GM19351 (cell line): ENCODE measurements at regions not wholly inside any gene's neighbourhood (a gene's known extent, or its start where the extent isn't known, plus 50 kb on each side); places are given as distances from the start of the nearest gene placed in this dataset.

Experiments used
- ATAC-seq: cut with Tn5 transposase; IDR thresholded peaks from one replicate; pipeline ENCODE4 v1.9.1; 2021; ENCODE audit warnings: mild to moderate bottlenecking, moderate library complexity; ENCODE audit not compliant: unreplicated experiment

DNA sequence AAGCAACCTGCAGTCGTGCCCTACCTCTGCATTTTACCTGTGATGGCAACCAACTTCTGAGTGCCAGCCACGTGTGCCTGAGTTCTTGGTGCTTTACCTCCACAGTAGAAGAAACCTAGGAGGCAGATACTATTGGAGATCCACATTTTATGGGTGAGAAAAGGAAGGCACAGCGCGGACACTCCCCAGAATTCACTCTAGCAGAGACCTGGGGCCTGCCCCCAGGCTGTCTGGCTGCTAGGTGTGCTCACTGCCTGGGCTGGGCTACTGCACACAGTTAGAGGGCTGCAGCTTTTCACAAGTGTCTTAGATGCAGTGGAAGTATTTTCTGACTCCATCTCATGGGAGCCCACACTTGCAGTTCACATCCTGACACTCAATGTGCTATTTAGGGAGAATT lies 598.8 kb upstream of the ADAMTS16 start:
- no peak for ATAC-seq

DNA sequence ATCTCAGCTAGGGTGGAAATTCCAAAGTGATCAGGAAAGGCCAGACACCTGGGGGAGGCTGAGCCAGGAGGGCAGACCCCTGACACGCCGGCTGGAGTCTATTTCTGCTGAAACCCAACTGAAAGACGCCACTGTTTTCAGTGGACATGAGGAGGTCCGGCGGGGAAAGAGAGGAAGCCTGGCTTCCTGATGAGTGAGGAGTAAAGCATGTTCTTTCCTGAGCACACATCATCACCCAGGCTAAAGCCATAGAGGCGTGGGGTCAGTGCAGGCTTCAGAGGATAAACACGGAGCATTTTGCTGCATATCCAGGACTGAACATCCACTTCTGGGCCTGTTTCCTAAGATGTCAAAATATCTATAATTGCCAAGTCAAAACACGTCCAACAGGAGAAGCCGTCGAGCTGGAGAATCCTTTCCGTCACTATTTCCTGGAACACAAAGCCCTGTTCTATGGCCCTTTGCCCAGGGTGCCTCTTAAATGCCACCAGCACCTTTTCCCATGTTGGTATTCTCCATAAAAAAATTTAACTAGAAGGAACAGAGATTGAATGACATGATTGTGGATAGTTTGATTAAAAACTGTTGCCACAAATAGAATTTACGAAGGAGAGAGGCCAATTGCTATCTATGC lies 597.9 kb upstream of the ADAMTS16 start:
- no peak for ATAC-seq

DNA sequence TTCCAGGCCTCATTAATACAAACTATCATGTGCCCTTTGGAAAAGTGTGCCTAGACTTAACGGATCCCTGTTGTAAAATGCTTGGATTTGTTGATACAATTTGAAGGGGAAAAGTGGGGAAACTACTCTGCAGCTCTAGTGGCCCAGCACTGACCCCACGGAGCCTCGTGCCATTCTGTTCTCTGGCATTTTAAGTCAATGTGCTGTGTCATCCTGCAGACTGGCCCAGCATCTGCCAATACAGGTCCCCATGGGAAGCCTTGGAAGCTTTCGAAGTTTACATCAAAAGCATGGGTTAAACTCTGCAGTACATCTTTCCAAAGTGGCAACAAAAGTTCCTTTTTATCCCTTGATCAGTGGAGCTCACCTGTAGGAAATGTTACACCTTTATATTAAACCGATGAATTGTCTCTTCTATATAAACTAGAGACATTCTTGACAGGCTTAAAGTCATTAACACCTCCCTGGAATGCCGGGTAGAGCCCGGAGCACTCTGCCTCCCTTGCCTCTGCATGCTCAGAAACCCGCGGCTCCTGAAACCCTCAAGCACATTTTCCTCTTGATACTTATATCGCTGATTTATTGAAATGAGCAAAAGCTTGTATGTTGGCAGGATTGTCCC lies 596.0 kb upstream of the ADAMTS16 start:
- ATAC-seq, result no peak

DNA sequence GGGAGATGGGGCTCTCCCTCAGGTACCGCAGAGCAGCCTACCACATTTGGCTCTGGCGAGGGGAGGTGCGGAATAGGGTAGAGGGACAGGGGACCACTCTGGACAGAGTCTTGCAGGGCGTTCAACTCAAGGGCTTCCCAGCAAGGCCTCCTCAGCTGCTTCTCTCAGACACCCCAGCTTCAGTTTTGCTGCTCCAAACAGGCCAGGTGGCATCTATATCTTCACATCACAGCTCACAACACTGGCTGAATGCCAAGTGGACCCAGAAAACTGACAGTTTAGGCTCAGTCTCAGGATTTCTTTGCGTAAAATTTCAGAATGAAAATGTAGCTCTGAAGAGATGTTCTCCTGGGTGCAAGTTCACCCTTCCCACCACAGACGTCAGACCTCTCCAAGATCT lies 592.6 kb upstream of the ADAMTS16 start:
- no peak for ATAC-seq

DNA sequence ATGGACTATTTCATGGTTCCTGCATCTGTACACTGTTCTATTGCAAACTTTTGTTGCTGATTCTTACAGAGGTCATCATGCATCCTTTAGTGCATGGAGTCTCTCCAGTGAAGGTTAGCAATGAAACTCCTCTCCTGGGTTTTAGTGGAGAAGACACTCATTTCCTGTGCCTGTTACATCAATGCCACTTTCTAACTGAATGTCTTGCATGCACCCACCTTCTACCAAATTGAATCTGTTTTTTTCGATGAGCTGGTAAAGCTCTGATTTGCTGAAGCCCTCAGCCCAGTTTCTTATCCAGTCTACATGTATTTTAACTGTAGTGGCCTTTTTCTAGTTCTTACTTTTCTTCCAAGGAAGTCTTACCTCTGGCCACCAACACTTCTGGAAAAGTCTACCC lies 591.8 kb upstream of the ADAMTS16 start:
- no peak for ATAC-seq

DNA sequence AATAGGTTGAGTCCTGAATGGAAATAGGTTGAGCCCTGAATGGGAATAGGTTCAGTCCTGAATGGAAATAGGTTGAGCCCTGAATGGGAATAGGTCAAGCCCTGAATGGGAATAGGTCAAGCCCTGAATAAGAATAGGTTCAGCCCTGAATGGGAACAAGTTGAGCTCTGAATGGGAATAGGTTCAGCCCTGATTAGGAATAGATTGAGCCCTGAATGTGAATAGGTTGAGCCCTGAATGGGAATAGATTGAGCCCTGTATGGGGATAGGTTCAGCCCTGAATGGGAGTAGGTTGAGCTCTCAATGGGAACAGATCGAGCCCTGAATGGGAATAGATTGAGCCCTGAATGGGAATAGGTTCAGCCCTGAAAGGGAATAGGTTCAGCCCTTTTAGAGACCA lies 590.8 kb upstream of the ADAMTS16 start:
- ATAC-seq, result no peak

DNA sequence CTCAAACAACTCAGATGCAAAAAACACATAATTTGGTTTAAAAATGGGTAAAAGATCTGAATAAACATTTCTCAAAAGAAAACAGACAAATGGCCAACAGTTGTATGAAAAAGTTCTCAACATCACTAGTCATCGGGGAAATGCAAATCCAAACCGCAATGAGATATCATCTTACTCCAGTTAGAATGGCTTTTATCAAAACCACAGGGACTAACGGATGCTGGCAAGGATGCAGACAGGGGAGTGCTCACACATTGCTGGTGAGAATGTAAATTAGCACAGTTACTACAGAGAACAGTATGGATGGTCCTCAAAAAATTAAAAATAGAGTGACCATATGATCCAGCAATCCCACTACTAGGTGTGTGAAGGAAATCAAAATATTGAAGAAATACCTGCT lies 589.1 kb upstream of the ADAMTS16 start:
- ATAC-seq, result no peak

DNA sequence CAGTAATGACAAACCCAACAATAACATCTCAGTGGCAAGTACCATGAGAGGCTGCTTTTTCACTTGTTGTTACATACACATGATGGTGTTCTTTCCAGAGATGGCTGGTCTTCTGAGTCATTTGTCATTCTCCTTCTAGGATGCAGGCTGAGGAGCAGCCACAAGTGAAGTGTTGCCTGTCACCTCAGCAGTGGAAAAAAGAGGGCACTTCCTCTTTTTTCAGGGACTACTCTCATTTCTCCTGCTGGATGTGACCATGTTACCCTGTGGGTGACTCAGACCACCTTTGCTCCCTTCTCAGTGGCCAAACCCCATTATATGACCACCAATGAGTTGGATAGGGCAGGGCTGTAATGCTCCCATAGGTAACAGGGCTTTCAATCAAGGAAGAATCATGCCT lies 587.0 kb upstream of the ADAMTS16 start:
- no peak for ATAC-seq

DNA sequence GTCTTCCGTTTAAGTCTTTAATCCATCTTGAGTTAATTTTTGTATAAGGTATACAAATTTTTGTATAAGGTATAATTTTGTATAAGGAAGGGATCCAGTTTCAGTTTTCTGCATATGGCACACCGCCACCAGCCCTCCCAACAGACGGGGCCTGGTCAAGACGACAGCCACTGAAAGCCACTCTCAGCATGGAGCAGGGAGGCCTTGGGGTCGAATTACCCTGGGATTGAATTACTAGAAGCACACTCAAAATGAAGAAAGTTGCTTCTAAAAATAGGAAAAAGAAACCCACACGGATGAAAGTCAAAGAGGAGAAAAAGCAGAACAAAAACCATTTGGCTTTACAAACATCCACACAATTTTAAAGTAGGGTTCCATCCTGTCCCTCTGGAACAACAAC lies 586.2 kb upstream of the ADAMTS16 start:
- no peak for ATAC-seq

DNA sequence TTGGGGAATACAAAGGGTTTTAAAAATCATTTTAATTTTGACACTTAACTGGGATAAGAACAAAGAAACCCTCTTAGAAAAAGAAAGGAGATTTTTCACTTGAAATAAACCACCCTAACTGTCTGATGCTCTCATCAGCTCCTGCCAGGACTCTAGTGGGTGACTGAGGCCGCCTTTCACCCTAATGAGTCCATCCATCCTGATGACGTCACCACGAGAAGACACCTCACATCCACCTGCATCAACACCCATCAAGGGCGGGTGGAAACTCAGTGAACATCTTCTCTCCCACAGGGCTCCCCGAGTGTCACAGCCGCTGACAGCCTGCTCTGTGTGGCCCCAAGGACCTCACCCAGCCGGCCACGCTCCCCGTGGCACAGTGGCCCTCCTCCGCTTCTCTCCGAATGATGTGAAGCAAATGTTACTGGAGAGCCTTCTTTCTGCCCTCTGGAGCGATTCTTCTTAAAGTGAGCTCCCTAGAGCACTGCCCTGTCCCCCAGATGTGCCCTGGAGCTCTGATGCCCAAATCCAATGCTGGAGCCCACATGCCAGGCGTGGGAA lies 584.3 kb upstream of the ADAMTS16 start:
- no peak for ATAC-seq

DNA sequence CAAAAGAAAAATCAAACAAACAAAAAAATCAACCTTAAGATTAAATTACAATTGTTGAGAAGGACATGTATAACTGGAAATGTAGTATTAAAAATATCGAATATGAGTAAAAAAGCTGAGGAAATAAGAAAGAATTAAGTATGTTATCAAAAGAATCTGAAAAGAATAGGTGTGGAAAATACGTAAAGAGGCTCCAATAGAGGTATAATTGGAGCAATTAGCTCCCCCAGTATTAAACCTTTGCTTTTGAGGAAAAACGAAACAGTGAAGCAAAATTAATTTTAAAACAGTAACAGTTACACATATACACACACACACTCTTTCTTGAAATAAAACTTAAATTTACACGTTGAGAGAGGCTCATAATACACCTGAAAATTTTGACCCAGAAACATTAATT lies 578.7 kb upstream of the ADAMTS16 start:
- no peak for ATAC-seq

DNA sequence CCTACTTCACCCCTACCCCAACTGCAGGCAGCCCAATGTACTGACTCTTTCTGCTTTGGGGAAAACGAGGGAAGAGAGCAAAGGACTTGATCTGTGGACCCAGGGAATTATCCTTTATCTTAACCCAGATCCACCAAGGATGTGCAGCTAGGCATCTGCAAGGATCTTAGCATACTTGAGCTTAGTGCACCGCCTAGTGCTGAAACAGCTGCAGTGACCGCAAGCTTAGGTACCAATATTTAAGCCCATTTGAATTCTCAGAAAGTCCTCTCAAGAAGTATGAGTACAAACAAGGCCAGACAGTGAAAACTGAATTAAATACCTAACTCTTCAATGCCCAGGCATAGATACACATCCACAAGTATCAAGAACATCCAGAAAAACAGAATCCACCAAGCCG lies 576.7 kb upstream of the ADAMTS16 start:
- ATAC-seq, result no peak

DNA sequence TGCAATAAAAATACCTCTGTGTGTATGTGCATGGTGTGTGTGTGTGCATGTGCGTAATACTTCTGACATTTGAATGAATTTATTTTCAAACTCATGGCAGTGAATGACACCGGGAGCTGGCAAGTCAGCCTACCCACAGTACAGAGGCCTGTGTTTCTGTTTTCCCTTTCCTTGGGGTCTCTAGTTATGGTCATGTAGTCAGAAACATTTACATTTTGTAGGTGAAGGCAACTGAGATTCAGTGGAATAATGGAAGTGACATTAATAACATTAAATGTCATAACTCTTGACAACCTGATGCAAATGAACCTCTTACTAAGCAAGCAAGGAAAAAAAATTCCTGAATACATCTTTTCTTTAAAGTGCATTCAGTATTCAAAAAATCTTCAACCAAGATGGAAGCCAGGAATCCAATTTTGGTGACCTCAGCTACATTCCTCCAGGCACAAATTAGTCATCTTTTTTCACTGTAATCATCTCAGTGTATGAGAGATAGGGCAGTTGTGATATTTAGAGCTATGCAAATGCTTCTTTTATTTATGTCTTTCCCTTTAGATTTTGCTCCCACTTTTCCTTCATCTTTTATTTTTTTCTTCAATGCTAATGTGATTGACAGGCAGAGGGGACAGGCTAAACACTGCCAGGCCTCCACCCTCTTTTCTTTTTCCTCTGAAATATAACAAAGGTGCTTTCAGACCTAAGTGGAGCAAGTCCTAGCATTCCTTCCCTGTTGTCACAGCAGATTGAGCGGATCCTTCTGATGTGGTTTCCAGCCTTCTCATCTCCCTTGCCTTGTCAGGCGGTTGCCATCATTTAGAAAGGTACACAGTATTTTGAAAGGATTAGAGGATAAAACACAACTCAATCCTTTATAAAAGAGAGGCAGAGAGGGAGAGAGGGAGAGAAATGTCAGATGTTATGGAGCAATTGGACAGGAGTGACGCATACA lies 569.8 kb upstream of the ADAMTS16 start:
- no peak for ATAC-seq

DNA sequence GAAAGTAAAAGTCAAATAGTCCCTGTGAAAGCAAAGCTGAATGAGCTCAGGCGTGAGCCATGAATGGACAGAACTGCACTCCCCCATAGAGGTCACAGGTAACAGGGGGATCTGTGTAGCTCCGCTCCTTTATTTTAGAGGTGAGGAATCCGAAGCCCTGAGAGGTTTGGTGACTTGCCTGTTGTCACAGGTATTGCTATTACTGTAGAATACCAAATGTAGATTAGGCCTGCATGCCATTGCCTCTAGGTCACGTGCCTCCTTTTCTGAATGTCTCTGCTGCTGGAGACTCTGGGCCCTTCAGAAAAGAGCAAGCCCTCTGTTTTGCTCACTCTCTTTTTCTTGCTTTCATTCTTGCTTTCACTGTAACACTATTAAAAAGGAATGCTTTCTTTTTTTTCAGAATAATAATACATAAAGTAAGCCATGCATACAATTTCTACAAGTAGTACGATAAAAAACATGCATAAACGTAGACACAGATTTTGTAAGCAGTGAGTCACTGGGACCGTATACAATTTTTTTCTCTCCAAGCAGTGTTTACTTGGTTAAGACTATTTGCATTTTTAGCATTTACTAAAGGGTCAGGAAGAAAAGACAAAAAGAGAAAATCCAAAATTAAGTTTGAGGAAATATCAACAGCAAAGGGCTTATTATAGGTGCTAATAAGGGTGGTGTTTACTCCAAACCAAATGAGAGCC lies 568.7 kb upstream of the ADAMTS16 start:
- no peak for ATAC-seq

DNA sequence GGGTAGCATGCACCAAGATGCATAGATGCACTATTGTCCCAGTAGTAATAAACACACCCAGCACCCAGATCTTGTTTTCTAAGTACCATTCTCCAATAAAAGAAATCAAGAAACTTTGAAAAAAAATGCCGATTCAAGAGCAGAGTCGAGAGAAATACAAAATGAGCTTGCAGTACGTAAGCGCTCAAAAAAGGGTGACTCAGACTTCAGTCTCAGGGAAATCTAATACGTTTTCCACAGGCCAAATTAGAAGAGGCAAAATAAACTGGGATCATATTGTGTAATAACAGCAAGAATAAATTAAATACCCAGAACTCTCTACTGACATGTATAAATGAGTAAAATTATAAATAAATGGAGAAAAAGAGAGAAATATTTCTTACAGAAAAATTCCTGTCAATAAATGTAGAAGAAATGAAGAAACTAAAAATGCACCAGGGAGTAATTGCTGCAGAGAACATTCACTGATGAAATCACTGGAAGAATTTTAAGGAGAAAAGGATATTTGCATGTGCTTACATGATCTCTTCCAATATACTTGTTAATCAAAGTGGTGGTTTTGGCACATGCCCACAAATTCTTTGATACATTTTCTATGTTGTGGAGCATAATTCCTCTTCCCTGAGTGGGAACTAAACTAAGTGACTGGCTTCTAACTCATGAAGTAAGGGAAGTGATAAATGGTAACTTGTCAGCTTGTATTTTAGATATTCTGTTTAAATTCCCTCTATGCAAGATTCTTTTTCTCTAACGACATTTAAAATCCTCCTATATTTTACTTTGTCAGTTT lies 567.6 kb upstream of the ADAMTS16 start:
- no peak for ATAC-seq

DNA sequence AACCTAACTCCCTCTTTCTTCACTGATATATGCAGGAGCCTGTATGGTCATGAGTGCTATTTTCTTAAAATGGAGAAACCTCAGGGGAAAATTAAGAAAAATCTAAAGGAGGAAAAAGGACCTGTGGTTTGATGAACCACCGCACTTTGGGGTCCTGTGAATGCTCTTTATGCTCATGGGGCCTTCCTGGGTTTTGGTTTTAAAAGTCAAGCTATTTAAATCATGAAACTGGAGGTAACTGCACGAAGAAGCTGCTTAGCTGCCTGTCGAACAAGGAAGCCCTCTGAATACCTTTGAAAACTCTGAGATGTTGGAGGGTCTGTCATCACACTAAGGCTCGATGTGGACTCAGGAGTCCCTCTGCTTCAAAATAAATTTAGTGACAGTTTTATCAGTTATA lies 564.5 kb upstream of the ADAMTS16 start:
- ATAC-seq, result no peak

DNA sequence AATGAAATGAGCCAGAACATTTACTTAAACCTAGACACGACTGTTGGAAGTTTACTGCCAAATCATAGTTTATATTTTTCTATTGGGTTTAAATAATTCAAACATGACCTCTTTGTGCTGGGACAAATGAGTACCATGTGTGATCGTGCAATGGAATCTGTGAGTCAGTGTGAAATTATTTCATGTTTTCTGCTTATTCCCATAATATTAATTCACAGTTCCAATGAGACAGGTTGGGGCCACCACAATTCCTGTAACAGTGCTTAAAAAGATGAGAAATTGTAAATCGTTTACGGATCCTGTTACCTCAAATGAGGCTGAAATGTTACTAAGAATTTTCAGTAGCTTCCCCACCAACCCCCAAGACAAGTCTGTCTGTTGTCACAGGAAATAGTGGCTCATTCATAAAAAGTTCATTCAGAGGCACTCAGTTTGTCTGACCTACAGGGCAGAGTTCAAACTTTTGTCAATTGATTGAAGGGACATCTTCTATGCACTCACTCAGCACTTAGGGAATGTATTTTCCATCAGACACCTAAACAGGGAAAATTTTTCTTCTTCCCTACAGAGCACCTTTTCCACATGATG lies 563.9 kb upstream of the ADAMTS16 start:
- no peak for ATAC-seq

DNA sequence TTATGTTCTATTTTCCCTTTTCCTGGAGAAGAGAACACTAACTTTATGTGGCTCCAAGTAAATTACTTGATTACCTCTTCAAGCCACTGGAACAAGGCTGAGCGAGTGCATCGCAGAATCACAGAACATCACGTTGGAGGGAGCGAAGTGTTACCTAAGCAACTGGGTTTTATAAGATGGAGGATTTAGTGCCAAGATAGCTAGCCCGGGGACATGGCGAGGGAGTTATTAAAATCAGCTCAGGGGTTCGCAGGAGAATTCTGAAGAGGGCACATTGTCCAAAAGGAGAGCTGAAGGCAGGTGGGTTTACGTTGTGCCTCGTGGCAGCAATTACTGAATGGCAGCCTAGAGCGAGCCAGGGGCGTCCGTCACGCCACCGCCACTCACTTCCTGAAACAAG lies 563.2 kb upstream of the ADAMTS16 start:
- no peak for ATAC-seq

DNA sequence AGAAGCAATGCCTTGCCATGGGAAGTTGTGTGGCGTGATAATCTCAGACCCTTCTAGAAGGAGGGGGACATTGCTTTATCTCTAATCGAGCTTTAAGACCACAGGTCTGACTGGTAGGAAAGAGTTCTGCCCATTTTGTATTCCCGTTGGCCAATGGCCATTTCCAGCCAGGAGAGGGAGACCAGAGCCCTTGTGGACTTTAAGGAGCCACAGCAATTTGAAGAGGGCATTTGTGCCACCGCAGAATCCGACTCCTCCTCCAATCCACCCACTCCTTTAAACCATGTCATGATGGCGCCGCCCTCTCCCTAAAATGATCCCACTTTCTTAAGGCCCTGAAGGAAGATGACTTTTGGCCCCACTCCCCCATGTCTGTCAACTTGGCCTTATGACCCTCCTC lies 560.5 kb upstream of the ADAMTS16 start:
- no peak for ATAC-seq

DNA sequence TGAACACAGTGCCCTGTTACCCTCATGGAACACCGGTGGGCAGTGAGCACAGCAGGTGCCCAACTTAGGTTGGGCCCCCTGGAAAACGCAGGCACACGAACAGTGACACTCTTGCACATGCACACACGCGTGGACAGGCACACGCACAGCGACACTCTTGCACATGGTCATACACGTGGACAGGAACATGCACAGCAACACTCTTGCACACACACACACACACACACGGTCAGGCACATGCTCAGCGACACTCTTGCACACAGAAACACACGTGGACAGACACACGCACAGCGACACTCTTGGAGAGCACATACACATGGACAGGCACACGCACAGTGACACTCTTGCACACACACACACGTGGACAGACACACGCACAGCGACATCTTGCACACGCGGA lies 559.4 kb upstream of the ADAMTS16 start:
- no peak for ATAC-seq
